ENCODE measurements at regions not wholly inside any gene's neighbourhood (a gene's known extent, or its start where the extent isn't known, plus 50 kb on each side); places are given as distances from the start of the nearest gene placed in this dataset.

GRCh38 chr2:193566886-193567285 is 1372.2 kb upstream of the TMEFF2 start:
- TF ChIP-seq CTCF (conservative IDR thresholded peaks at IDR 0.05; ENCODE audit: low read length) (no peak), EZH2phosphoT487 (IDR thresholded peaks at IDR 0.05; ENCODE audit: borderline replicate concordance) (no peak)
- no peaks in the 10 kb centered on the region for H3K9me2 ChIP-seq (replicated peaks; ENCODE audit: low read depth, low read length)
- no peaks in the 10 kb centered on the region for H3K4me1 ChIP-seq (ENCODE audit: insufficient read depth, low read length, poor library complexity, severe bottlenecking)
- H3K27me3 ChIP-seq (ENCODE audit: insufficient read depth, low read length, poor library complexity, severe bottlenecking): no peaks in the 10 kb centered on the region
- no peaks in the 10 kb centered on the region for H3K79me2 ChIP-seq (ENCODE audit: insufficient read depth, low read length)
- no peaks in the 10 kb centered on the region for H3K9me3 ChIP-seq (ENCODE audit: insufficient read depth, low read depth, low read length)
- no peaks in the 10 kb centered on the region for H3F3A ChIP-seq (ENCODE audit: low read depth)
- no peaks in the 10 kb centered on the region for H3K36me3 ChIP-seq (ENCODE audit: insufficient read depth, low read length)
- H4K20me1 ChIP-seq (ENCODE audit: insufficient read depth, low read length, poor library complexity, severe bottlenecking): no peaks in the 10 kb centered on the region
- no peak overlapping the region for H2AFZ ChIP-seq (ENCODE audit: low read length)
- no peak overlapping the region for H3K9ac ChIP-seq (ENCODE audit: low read depth, low read length, poor library complexity, severe bottlenecking)
- H3K4me3 ChIP-seq (ENCODE audit: low read length, poor library complexity, severe bottlenecking): no peak overlapping the region
- no peak overlapping the region for H3K4me2 ChIP-seq (ENCODE audit: low read depth, low read length, poor library complexity, severe bottlenecking)

GRCh38 chr2:193566276-193566675 is 1371.5 kb upstream of the TMEFF2 start:
- Histone ChIP-seq H3K79me2 (ENCODE audit: insufficient read depth, low read length) (no peaks in the 10 kb centered on the region), H3K27me3 (ENCODE audit: insufficient read depth, low read length, poor library complexity, severe bottlenecking) (no peaks in the 10 kb centered on the region), H3K4me2 (ENCODE audit: low read depth, low read length, poor library complexity, severe bottlenecking) (no peak overlapping the region), H3K4me3 (ENCODE audit: low read length, poor library complexity, severe bottlenecking) (no peak overlapping the region), H3K36me3 (ENCODE audit: insufficient read depth, low read length) (no peaks in the 10 kb centered on the region), H3K9ac (ENCODE audit: low read depth, low read length, poor library complexity, severe bottlenecking) (no peak overlapping the region), H3F3A (ENCODE audit: low read depth) (no peaks in the 10 kb centered on the region), H2AFZ (ENCODE audit: low read length) (peak overlapping the region; percentile 13; the same call in 1 of the 2 replicates), H3K9me2 (replicated peaks; ENCODE audit: low read depth, low read length) (no peaks in the 10 kb centered on the region), H3K9me3 (ENCODE audit: insufficient read depth, low read depth, low read length) (no peaks in the 10 kb centered on the region), H3K4me1 (ENCODE audit: insufficient read depth, low read length, poor library complexity, severe bottlenecking) (no peaks in the 10 kb centered on the region), H4K20me1 (ENCODE audit: insufficient read depth, low read length, poor library complexity, severe bottlenecking) (no peaks in the 10 kb centered on the region)
- TF ChIP-seq EZH2phosphoT487 (IDR thresholded peaks at IDR 0.05; ENCODE audit: borderline replicate concordance): no peak
- TF ChIP-seq CTCF (conservative IDR thresholded peaks at IDR 0.05; ENCODE audit: low read length): no peak

- H3K4me1 ChIP-seq (ENCODE audit: insufficient read depth, low read length, poor library complexity, severe bottlenecking): no peaks in the 10 kb centered on the region
- no peaks in the 10 kb centered on the region for H3K36me3 ChIP-seq (ENCODE audit: insufficient read depth, low read length)
- H4K20me1 ChIP-seq (ENCODE audit: insufficient read depth, low read length, poor library complexity, severe bottlenecking): no peaks in the 10 kb centered on the region
- H3K9me3 ChIP-seq (ENCODE audit: insufficient read depth, low read depth, low read length): no peaks in the 10 kb centered on the region
- H3F3A ChIP-seq (ENCODE audit: low read depth): no peaks in the 10 kb centered on the region
- H3K9ac ChIP-seq (ENCODE audit: low read depth, low read length, poor library complexity, severe bottlenecking): no peak overlapping the region
- no peak for TF ChIP-seq EZH2phosphoT487 (IDR thresholded peaks at IDR 0.05; ENCODE audit: borderline replicate concordance)
- no peak for TF ChIP-seq CTCF (conservative IDR thresholded peaks at IDR 0.05; ENCODE audit: low read length)
- H3K27me3 ChIP-seq (ENCODE audit: insufficient read depth, low read length, poor library complexity, severe bottlenecking): no peaks in the 10 kb centered on the region
- H3K4me2 ChIP-seq (ENCODE audit: low read depth, low read length, poor library complexity, severe bottlenecking): no peak overlapping the region
- H2AFZ ChIP-seq (ENCODE audit: low read length): no peak overlapping the region
- no peaks in the 10 kb centered on the region for H3K9me2 ChIP-seq (replicated peaks; ENCODE audit: low read depth, low read length)
- H3K79me2 ChIP-seq (ENCODE audit: insufficient read depth, low read length): no peaks in the 10 kb centered on the region
- no peak overlapping the region for H3K4me3 ChIP-seq (ENCODE audit: low read length, poor library complexity, severe bottlenecking)
Observed at GRCh38 chr2:193562031-193562430, 1367.3 kb upstream of the TMEFF2 start.
